ENCODE measurements at regions not wholly inside any gene's neighbourhood (a gene's known extent, or its start where the extent isn't known, plus 50 kb on each side); places are given as distances from the start of the nearest gene placed in this dataset.

GRCh38 chr18:77918730-77919129 lies 669.1 kb downstream of the GALR1 start:
- Histone ChIP-seq H3K27ac (no peak overlapping the region), H3K79me2 (ENCODE audit: insufficient read depth, low read depth) (no peaks in the 10 kb centered on the region), H4K20me1 (ENCODE audit: insufficient read depth) (no peaks in the 10 kb centered on the region), H2AFZ (ENCODE audit: low read depth) (no peak overlapping the region), H3K27me3 (ENCODE audit: insufficient read depth, low read depth) (no peaks in the 10 kb centered on the region), H3K4me2 (no peak overlapping the region), H3K4me1 (ENCODE audit: low read depth, poor library complexity, severe bottlenecking) (no peaks in the 10 kb centered on the region), H3K4me3 (IDR thresholded peaks at IDR 0.05; ENCODE audit: insufficient read depth, low read depth, low read length) (no peak overlapping the region), H3K9ac (no peak overlapping the region), H3K36me3 (ENCODE audit: insufficient read depth) (no peaks in the 10 kb centered on the region)
- no peak for TF ChIP-seq CTCF (conservative IDR thresholded peaks at IDR 0.05; ENCODE audit: low read depth, low read length)

- Histone ChIP-seq H4K20me1 (ENCODE audit: insufficient read depth) (no peaks in the 10 kb centered on the region), H2AFZ (ENCODE audit: low read depth) (no peak overlapping the region), H3K36me3 (ENCODE audit: insufficient read depth) (no peaks in the 10 kb centered on the region), H3K27ac (no peak overlapping the region), H3K79me2 (ENCODE audit: insufficient read depth, low read depth) (no peaks in the 10 kb centered on the region), H3K4me3 (IDR thresholded peaks at IDR 0.05; ENCODE audit: insufficient read depth, low read depth, low read length) (no peak overlapping the region), H3K4me2 (no peak overlapping the region), H3K9ac (no peak overlapping the region), H3K4me1 (ENCODE audit: low read depth, poor library complexity, severe bottlenecking) (no peaks in the 10 kb centered on the region), H3K27me3 (ENCODE audit: insufficient read depth, low read depth) (no peaks in the 10 kb centered on the region)
- TF ChIP-seq CTCF (conservative IDR thresholded peaks at IDR 0.05; ENCODE audit: low read depth, low read length), result no peak
These were observed 670.3 kb downstream of the GALR1 start for GRCh38 chr18:77919923-77920322.

DNA sequence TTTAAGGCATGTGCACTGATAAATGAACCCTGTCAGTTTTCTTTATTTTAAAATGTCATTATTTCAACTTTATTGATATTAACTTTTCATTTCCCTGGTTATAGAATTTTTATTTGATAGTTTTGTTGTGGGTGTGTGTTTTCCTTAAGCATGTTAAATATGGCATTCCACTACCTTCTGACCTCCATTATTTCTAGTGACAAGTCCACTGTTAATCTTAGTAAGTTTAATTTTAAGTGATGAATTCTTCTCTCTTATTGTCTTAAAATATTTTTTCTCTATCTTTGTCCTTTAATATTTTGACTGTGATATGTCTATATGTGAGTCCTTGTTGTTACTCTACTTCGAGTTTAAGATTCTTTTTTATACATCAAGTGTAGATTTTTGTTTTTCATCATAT lies 685.7 kb downstream of the GALR1 start:
- Histone ChIP-seq H3K36me3 (ENCODE audit: insufficient read depth) (no peaks in the 10 kb centered on the region), H3K27me3 (ENCODE audit: insufficient read depth, low read depth) (no peaks in the 10 kb centered on the region), H3K27ac (no peak overlapping the region), H3K4me1 (ENCODE audit: low read depth, poor library complexity, severe bottlenecking) (no peaks in the 10 kb centered on the region), H4K20me1 (ENCODE audit: insufficient read depth) (no peaks in the 10 kb centered on the region), H3K9ac (no peak overlapping the region), H2AFZ (ENCODE audit: low read depth) (no peak overlapping the region), H3K4me2 (no peak overlapping the region), H3K4me3 (IDR thresholded peaks at IDR 0.05; ENCODE audit: insufficient read depth, low read depth, low read length) (no peak overlapping the region), H3K79me2 (ENCODE audit: insufficient read depth, low read depth) (no peaks in the 10 kb centered on the region)
- TF ChIP-seq CTCF (conservative IDR thresholded peaks at IDR 0.05; ENCODE audit: low read depth, low read length), result no peak

DNA sequence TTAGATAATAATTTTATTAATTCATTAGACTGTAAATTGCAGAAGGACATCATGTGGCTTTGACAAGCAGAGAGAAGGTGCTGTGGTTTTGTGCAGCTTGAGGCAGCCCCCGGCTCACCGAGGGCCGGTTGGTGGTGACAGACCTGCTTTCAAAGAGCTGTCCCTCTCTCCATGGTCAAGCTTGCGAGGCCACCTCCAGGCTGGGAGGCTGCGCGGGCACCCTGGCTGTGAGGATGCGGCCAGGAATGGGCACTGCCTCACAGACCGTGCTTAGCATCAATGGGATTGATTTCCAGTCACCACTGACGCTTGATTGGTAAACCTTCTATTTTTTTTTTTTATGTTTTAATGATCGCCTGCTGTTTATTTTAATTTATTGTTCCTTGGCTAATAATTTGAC lies 690.9 kb downstream of the GALR1 start:
- H3K27me3 ChIP-seq (ENCODE audit: insufficient read depth, low read depth), result no peaks in the 10 kb centered on the region
- H2AFZ ChIP-seq (ENCODE audit: low read depth), result no peak overlapping the region
- TF ChIP-seq CTCF (conservative IDR thresholded peaks at IDR 0.05; ENCODE audit: low read depth, low read length), result no peak
- no peaks in the 10 kb centered on the region for H3K4me1 ChIP-seq (ENCODE audit: low read depth, poor library complexity, severe bottlenecking)
- no peaks in the 10 kb centered on the region for H3K36me3 ChIP-seq (ENCODE audit: insufficient read depth)
- no peak overlapping the region for H3K27ac ChIP-seq
- H4K20me1 ChIP-seq (ENCODE audit: insufficient read depth), result no peaks in the 10 kb centered on the region
- H3K9ac ChIP-seq, result no peak overlapping the region
- H3K4me3 ChIP-seq (IDR thresholded peaks at IDR 0.05; ENCODE audit: insufficient read depth, low read depth, low read length), result no peak overlapping the region
- H3K4me2 ChIP-seq, result no peak overlapping the region
- H3K79me2 ChIP-seq (ENCODE audit: insufficient read depth, low read depth), result no peaks in the 10 kb centered on the region

- Histone ChIP-seq H3K9ac (no peak overlapping the region), H3K4me2 (no peak overlapping the region), H3K36me3 (ENCODE audit: insufficient read depth) (no peaks in the 10 kb centered on the region), H3K4me1 (ENCODE audit: low read depth, poor library complexity, severe bottlenecking) (no peaks in the 10 kb centered on the region), H4K20me1 (ENCODE audit: insufficient read depth) (no peaks in the 10 kb centered on the region), H2AFZ (ENCODE audit: low read depth) (no peak overlapping the region), H3K4me3 (IDR thresholded peaks at IDR 0.05; ENCODE audit: insufficient read depth, low read depth, low read length) (no peak overlapping the region), H3K27ac (no peak overlapping the region), H3K79me2 (ENCODE audit: insufficient read depth, low read depth) (no peaks in the 10 kb centered on the region), H3K27me3 (ENCODE audit: insufficient read depth, low read depth) (no peaks in the 10 kb centered on the region)
- no peak for TF ChIP-seq CTCF (conservative IDR thresholded peaks at IDR 0.05; ENCODE audit: low read depth, low read length)
These were observed 694.9 kb downstream of the GALR1 start for GRCh38 chr18:77944533-77944932.

Data from KMS-11 (cell line).